GM18505 (cell line): ENCODE measurements at regions not wholly inside any gene's neighbourhood (a gene's known extent, or its start where the extent isn't known, plus 50 kb on each side); places are given as distances from the start of the nearest gene placed in this dataset.
"Not testable (repeated sequence)": the region's sequence is repeated elsewhere in the genome, so short reads cannot be mapped to it uniquely, and the experiment has no call there.

Source experiments
- ATAC-seq: cut with Tn5 transposase; IDR thresholded peaks from one replicate; pipeline ENCODE4 v1.9.1; 2021; ENCODE audit not compliant: unreplicated experiment
- POLR2A ChIP-seq: IDR thresholded peaks from 4 replicates; pipeline ENCODE4 v1.6.1; 2011; ENCODE audit warnings: borderline replicate concordance; ENCODE audit not compliant: insufficient read depth, insufficient read length; ENCODE audit errors: extremely low read depth

- ATAC-seq = no peak
- TF ChIP-seq POLR2A = no peak
Observed at GRCh38 chr15:79736435-79737000, 160.3 kb downstream of the MTHFS start.

GRCh38 chr15:79738143-79738542 lies 158.7 kb downstream of the MTHFS start:
- no peak for ATAC-seq
- no peak for TF ChIP-seq POLR2A

GRCh38 chr15:79740561-79740960 lies 156.3 kb downstream of the MTHFS start:
- no peak for TF ChIP-seq POLR2A
- no peak for ATAC-seq

GRCh38 chr15:79743032-79743431 lies 153.8 kb downstream of the MTHFS start:
- no peak for ATAC-seq
- TF ChIP-seq POLR2A = no peak

DNA sequence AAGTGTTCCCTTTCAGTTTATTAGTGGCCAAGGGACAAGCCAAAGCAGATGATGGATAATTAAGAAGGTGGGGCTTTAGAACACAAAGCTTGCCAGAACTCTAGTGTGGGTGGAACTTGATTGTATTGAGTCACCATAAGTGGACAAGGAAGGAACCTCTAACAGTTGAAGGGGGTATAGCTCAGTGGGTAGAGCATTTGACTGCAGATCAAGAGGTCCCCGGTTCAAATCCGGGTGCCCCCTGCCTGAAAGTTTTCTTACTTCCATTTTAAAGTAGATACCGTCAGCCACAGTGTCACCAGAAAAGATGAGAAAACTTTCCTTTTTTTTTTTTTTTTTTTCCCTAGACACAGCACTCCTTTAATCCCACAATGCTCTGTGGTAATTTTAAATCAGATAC lies 152.3 kb downstream of the MTHFS start:
- not testable (repeated sequence) for ATAC-seq

DNA sequence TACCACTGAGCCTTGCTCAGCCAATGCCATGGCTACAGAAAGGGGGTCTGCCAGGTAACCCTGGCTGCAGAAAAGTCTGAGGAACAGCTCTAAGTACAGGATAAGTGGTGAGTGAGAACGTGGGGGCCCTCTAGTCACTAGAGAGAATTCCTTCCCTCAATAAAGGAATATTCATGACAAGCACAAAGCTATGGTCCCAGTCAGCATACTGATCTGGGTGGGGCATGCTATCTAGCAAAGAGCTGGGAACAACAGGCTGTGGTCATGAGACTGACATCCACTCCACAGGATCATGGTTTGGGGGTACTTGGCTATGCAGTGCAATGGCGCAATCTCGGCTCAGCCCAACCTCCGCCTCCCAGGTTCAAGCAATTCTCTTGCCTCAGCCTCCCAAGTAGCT lies 140.4 kb downstream of the MTHFS start:
- ATAC-seq = no peak
- no peak for TF ChIP-seq POLR2A

DNA sequence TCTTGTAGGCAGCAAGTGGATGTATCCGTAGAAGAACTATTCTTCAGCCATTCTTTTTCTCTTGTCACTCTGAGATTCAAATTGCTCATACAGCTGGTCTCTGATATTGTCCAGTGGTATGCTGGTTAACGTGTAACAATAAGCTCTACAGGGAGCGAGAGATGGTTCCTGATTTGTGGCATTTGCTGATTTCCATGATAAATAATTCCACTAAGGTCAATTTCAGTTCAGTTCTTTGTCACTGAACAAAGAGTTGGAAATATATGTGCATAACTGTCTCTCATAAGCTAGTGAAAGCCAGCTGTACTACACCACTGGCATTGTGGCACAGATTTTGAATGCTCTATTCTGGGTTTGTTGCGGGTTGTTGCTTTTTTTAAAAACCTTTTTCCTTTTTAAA lies 131.7 kb downstream of the MTHFS start:
- no peak for TF ChIP-seq POLR2A
- ATAC-seq = no peak

DNA sequence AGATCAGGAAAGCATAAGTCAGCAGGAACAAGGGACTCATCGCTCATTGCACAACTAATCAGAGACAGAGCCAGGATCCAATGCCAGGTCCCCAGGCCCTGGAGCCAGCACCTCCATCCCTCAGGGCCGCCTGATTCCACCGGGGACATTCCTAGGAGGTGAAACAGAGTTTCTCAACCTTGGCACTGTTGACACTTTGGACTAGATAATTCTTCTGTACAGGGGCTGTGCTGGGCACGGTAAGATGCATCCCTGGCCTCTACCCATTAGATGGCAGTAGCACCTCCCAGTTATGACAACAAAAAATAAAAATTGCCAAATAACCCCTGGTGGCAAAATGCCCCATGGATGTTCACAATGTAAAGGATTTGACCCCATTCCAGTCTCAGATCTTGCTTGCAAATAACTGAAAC lies 127.7 kb downstream of the MTHFS start:
- no peak for ATAC-seq
- TF ChIP-seq POLR2A = no peak

DNA sequence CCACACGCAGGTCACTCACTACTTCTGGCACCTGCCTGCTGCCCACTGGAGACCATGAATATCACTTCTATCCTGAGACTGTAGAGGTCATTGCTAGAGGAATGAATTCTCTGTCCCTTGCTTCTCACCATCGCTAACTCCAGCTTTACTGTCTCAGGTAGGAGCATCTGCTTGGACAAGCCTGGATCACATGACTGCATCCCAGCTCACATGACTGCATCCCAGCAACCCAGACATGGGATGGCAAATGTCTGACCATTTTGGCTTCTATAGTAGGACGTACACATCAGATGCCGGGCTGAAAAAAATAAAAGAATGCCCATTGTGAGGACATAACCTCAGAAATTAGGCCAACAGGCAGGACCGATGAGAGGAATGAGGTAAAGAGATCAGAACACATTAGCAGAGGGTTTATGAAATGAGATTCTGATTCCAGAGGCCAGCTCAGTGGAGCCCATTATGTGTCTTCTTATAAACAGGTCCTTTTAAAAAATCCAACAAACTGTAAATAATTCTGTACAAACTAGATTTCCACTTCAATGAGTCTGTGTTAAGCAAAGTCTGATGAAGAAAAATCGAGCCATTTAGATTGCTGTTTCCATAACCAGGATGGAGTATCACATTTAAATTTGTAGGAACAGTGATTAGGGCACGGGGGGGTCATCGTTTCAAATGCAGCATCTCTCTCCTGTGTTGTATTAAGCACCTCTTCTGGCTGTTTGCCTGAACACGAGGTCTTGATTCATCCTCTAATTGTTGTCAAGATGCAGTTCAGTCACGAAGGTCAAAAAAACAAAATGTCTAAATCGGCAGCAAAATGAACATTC lies 126.7 kb downstream of the MTHFS start:
- no peak for ATAC-seq

DNA sequence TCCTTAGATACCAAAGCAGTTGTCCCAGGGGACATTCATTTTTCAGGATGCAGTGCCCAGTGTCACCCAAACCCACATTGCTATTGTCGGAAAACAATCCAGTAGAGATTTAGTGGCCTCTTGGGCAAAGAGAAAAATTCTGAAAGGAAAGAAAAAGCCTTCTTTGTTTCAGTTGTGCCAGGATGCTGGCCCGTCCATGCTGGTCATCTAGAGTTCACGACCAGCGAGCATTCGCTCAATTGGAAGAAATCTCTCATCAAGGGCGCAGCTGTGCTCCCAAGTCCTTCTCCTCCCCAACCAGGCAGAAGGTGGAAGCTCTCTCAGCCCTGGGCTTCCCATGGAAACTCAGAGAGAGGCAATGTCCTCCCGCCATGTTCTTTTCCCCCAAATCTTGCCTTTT lies 123.7 kb downstream of the MTHFS start:
- TF ChIP-seq POLR2A = no peak
- no peak for ATAC-seq

More for the DNA sequence above, 126.7 kb downstream of the MTHFS start:
- no peak for TF ChIP-seq POLR2A

DNA sequence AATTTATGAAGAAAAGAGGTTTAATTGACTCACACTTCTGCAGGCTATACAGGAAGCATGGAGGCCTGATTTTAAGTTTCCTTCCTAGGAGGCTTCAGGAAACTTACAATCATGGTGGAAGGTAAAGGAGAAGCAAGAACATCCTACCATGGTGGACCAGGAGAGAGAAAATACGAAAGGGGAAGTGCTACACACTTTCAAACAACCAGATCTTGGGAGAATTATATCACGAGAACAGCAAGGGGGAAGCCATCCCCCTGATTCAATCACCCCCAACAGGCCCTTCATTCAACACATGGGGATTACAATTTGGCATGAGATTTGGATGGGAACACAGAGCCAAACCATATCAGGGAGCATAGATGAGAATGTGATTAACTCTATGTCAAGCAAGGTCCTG lies 121.0 kb downstream of the MTHFS start:
- no peak for ATAC-seq

DNA sequence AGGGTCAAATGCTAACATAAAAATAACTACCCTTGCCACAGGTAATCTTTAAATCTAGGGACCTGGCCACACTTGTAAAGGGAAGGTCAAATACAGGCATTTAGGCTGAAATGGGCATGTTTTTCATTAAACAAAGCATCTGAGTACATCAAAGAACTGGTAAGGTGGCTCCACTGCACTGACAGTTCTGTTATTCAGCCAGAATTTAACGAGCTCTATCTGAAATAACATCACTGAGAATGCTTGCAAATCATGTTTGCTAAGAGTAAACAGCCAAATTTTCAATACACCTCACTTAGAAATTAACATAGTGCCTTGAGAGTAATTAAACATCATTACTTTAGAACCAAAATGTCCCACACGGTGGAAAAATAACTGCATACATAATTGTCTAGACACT lies 118.9 kb downstream of the MTHFS start:
- TF ChIP-seq POLR2A = no peak
- ATAC-seq = no peak

More for the DNA sequence above, 121.0 kb downstream of the MTHFS start:
- TF ChIP-seq POLR2A = no peak

- no peak for ATAC-seq
- no peak for TF ChIP-seq POLR2A
Observed at GRCh38 chr15:79778378-79778990, 118.3 kb downstream of the MTHFS start.

DNA sequence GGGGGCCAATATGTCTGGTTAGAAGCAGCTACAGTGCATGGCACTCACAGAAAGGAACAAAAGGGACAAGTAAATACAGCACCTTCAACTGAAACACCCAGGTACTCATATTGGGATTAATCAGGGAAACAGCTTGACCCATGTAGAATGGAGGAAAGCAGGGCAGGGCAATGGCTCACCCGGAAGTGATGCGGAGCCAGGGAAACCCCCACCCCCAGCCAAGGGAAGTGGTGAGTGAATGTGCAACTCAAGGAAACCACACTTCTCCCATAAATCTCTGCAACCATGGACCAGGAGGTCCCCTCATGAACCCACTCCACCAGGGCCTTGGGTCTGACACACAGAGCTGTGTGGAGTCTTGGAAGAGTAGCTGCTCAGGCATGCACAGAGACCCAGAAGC lies 117.1 kb downstream of the MTHFS start:
- ATAC-seq = no peak

DNA sequence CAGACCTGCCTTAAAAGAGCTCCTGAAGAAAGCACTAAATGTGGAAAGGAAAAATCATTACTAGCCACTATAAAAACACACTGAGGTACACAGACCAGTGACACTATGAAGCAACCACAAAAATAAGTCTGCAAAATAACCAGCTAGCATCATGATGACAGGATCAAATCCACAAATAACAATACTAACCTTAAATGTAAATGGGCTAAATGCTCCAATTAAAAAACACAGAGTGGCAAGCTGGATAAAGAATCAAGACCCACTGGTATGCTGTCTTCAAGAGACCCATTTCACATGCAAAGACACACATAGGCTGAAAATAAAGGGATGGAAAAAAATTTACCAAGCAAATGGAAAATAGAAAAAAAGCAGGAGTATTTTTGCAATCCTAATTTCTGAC lies 114.5 kb downstream of the MTHFS start:
- not testable (repeated sequence) for ATAC-seq

More for the DNA sequence above, 117.1 kb downstream of the MTHFS start:
- TF ChIP-seq POLR2A = no peak
